Activated CD4-positive, alpha-beta T cell treated with anti-CD3 and anti-CD28 coated beads, Interleukin-2, amount 50 U/mL, for 48 hours (primary cell): ENCODE measurements at regions not wholly inside any gene's neighbourhood (a gene's known extent, or its start where the extent isn't known, plus 50 kb on each side); places are given as distances from the start of the nearest gene placed in this dataset.

Source experiments
- DNase-seq, 2 experiments: peaks; one replicate each; pipeline ENCODE4 v3.0.0-alpha.2; 2020

DNA sequence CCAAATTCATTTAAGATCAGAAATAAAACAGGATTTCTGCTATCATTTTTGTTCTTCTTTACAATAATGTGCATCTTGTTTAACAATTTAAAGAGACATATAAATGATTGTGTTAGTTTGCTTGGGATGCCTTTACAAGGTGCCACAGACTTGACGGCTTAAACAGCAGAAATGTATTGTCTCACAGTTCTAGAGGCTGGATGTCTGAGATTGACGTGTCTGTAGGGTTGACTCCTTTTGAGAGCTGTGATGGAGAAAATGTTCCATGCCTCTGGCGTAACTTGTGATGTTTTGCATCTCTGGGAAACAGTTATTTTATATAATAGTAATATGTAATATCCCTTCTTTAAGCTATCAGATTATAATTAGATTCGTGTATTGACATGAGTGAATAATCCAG lies 1091.6 kb upstream of the PRMT6 start:
- DNase-seq, result no peak

DNA sequence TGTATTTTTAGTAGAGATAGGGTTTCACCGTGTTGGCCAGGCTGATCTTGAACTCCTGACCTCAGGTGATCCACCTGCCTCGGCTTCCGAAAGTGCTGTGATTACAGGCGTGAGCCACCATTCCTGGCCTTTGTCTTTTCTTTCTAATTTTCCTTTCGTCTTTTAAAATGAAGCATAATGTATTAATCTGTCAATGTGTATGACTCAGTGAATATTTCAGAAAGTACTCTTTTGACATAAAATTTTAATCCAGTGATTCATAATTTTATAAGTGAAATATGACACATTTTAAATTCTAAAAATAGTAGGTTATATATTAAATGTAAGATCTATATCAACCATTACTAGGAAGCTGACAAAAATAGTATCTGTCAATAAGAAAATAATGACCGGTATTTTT lies 1059.0 kb upstream of the PRMT6 start:
- DNase-seq, result no peak

DNA sequence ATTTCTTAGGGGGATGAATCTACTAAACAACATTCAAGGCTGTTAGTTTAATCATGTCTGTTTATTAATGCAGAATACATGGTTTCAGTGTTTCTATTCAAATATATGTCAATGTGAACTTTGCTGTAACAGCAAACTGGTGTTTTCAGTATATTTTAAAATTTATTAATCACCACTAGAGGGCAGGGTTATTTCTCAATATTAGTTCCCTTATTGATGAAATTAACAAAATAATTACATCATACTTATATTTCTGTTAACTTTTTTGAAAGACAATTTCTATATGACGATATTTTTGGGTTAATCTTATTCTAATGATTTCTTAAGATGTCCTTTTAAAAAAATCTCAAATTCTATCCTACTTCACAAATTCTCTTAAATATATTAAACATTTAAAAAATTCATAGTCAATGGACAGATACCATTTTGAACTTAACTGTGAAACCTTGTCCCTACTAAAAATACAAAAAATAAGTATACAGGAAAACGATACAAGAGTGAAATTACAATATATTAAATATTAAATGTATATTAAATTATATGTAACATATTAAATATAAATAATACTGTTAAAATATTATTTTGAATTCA lies 1034.1 kb upstream of the PRMT6 start:
- DNase-seq, result no peak

GRCh38 chr1:106027871-106028270 lies 1028.6 kb upstream of the PRMT6 start:
- no peak for DNase-seq

GRCh38 chr1:106037526-106037925 lies 1018.9 kb upstream of the PRMT6 start:
- no peak for DNase-seq

DNA sequence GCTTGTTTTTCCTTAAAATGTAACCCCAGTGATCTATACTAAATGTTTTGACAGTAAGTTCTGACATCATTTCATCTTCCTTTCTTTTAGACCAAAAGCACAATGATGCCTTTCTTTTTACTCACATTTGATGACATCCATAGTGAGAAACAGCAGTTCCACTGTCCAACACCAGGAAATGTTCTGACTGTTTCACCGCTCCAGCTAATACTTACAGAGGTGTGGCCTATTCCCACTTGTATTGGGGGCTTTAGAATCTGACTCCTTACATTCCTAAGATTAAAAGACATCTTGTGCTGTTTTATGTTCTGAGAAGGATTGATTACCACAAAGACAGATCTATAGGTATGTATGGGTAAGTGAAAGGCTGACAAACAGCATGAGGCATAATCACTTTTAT lies 1018.2 kb upstream of the PRMT6 start:
- DNase-seq, result no peak

DNA sequence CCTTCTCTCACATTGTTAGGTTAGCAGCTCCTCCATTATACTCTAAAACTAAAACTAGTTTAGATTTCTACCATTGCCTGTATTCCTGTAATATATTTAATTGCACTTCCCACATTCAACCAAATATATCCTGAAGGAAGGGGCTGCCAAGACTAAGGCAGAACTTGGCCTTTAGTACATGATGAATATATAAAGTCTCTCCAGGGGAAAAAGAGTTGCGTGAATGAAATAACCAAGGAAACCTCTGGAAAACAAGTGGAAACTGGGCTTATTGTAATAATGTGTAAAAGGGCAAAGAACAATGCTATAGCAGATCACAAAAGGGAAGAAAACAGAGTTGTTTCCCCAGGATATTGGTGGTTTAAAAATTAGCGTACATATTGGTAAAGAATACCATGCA lies 1012.5 kb upstream of the PRMT6 start:
- no peak for DNase-seq

- DNase-seq, result no peak
Observed at GRCh38 chr1:106047210-106047609, 1009.3 kb upstream of the PRMT6 start.

GRCh38 chr1:106049595-106049994 lies 1006.9 kb upstream of the PRMT6 start:
- no peak for DNase-seq

DNA sequence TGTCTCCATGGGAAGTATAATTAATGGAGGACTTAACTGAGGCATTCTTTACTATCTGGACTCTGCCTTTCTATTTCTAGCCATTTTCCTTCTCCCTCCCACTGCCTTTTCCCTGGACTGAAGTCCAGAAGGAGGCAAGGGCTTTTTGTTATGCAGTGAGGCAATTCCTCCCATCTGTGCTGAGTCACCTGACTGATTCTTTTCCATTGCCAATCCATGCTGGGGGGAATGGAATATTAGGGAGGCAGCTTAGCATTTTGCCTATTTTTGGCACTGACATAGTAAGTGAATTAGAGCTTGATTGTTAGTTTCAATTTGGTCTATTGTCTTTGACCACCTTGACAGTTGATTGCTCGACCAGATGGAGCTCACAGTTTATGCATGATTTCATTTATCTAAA lies 1000.6 kb upstream of the PRMT6 start:
- no peak for DNase-seq

GRCh38 chr1:106061586-106062495 lies 994.6 kb upstream of the PRMT6 start:
- DNase-seq, result no peak

DNA sequence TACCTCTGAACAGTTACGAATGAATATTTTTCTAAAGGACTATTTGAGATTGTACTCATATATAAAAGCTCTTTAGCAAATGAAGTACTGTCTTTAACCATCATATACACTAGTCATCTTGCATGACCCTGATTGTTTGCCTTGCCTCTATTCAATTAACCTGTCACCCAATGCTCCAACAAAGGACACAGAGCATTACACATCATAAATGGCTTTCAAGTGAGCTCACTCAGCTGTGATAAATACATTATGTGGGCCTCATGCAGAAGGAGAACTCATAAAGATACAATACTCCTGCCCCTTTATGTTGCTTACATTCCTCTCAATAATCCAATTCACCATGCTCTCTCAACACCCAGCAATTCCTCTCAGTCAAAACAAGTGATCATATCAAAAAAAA lies 993.0 kb upstream of the PRMT6 start:
- DNase-seq, result no peak

- no peak for DNase-seq
Observed at GRCh38 chr1:106072909-106073600, 983.4 kb upstream of the PRMT6 start.

DNA sequence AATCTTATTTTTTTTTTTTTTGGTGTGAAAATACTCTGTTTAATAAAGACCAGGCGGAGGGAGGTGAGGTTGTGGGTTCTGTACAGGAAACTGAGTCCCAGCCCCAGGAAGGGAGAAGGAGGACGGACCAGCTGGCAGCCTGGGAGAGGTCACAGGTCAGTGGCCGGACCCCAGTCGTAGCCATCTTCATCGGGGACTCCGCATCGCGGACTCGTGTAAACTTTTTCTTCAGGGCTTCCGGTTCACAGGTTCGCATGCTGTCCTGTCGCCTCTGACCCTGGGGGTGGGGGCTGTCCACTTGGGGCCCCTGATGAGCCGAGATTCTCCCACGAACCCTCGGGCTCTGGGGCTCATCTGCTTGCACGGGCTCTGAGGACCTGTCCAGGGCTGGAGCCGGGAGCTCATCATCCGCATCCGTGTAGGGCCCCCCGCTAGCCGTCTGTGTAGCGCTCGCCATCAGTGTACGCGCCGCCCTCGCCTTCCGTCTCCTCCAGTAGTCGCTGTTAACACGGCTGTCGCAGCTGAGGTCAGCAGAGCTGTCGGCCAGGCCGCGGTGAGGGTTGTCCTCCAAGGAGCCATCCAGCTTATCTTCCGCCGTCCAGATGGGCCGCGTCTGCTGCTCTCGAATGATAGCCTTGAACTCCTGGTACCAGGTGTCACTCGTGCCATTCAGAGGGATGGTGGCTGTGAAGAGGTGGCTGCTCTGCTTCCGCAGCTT lies 975.7 kb upstream of the PRMT6 start:
- DNase-seq, result no peak

DNA sequence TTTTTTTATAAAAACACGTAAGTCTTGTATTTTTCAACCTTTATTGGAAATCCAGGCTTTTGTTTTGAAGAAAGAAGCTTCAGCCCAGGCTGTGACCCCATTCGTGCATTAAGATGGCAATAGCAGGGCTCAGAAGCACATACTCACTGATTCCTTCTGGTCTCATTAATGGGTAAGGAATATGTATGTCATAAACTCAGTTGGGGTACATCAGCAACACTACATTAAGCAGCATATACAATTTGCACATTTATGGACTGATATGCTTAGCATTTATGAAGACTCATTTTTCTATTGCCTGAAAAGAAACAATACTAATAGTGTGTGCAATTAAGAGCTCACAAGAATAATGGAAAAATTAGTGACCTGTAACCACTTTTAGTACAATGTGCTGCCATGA lies 945.4 kb upstream of the PRMT6 start:
- DNase-seq, result no peak

DNA sequence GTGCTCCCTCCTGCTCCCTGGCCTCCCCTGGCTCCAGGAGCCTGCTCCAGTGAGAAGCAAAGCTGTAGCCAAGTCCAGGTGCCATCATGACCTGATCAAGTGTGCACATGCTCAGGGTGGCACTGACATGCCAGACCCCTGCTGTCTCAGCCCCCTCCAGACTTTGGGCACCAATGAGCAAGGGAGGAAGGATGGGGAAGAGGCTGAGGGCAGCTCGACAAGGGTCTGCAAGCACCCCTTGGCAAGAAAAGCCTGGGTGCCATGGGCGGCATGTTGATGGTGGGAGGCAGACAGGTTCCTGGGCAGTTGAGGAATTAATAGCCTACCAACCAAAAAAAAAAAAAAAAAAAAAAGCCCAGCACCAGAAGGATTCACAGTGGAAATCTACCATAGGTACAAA lies 942.6 kb upstream of the PRMT6 start:
- DNase-seq, result no peak

DNA sequence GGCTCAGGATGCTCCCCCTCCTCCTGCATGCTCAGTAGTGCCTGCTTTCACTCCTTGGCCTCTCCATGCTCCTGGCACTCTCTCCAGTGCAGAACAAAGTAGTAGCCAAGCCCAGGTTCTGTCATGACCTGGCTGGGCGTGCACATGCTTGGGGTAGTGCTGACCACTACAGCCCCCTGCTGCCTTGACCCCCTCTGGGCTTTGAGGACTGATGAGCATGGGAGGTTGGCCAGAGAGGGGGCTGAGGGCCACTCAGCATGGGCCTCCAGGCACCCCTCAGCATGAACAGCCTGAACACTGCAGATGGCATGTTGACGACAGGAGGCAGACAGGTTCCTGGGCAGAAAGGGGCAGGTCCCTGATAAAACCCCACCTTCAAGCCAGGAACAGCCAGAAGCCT lies 935.7 kb upstream of the PRMT6 start:
- no peak for DNase-seq

DNA sequence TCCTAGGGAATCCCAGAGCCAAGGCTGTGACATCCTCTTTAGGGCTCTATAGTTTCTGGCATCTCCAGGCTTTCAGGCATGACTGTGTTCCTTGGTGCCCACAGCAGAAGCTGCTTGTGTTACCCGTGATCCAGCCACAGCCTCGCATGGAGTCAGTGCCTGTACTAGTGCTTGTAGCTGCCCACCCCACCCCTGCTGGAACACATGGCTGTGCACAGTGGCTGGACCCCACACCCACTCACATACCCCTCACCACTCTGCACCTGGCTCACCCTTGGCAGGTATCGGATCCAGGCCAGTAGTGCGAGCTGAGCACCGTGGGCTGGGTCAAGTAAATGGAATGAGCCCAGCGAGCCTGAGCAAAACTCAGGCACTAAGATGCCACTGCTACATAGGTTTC lies 934.7 kb upstream of the PRMT6 start:
- DNase-seq, result no peak

- DNase-seq, result no peak
Observed at GRCh38 chr1:106134561-106134960, 921.9 kb upstream of the PRMT6 start.

GRCh38 chr1:106173101-106173500 lies 883.4 kb upstream of the PRMT6 start:
- no peak for DNase-seq

- no peak for DNase-seq
Observed at GRCh38 chr1:106178791-106179190, 877.7 kb upstream of the PRMT6 start.

DNA sequence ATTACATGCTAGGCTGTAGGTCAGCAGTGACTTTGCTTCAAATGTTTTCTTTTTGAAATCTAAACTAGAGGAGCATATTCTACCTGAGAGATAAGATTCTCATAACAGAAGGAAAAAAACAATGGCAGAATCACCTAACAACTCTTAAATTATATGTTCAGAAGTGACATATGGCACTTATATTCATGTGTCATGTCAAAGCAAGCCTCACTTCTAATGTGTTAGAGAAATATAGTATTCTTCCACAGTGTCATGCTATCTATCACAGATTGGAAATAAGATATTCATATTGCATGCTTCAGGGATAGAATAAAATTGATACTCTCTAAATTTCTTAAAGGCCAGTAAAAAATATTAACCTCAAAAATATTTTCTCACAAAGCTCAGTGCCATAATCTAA lies 874.6 kb upstream of the PRMT6 start:
- no peak for DNase-seq

DNA sequence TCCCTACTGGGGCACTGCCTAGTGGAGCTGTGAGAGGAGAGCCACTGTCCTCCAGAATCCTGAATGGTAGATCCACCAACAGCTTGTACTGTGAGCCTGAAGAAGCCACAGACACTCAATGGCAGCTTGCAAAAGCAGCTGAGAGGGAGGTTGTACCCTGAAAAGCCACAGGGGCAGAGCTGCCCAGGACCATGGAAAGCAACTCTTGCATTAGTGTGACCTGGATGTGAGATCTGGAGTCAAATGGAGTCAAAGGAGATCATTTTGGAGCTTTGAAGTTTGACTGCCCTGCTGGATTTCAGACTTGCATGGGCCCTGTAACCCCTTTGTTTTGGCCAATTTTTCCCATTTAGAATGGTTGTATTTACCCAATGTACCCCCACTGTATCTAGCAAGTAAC lies 871.4 kb upstream of the PRMT6 start:
- no peak for DNase-seq
